Right lobe of liver (tissue), 6 donors: ENCODE measurements at regions not wholly inside any gene's neighbourhood (a gene's known extent, or its start where the extent isn't known, plus 50 kb on each side); places are given as distances from the start of the nearest gene placed in this dataset.

ENCODE experiments used
- ATAC-seq, 4 donors: fragments of 200-7000 bp; cut with Tn5 transposase; one replicate each; pipeline ENCODE4 v1.9.1; 2020; ENCODE audit warnings: mild to moderate bottlenecking in 4 of 4, moderate library complexity in 4 of 4
- DNase-seq, 3 donors: peaks; one replicate each; pipeline ENCODE4 v3.0.0-alpha.2; 2020
- H3K27ac ChIP-seq, 3 donors: fragments of 200-600 bp; one replicate each; pipeline ENCODE4 v1.8.0; 2022
- H3K27me3 ChIP-seq, 2 donors: fragments of 200-600 bp; one replicate each; pipeline ENCODE4 v1.8.0; 2022
- H3K36me3 ChIP-seq, 4 donors: fragments of 200-600 bp; sonication (generic) in 1 of 4; one replicate each; pipeline versions ENCODE4 v1.5.1 to v1.8.0; 2017 to 2022; ENCODE audit warnings: control low read depth in 1 of 4
- H3K4me1 ChIP-seq, 4 donors: fragments of 200-600 bp; sonication (generic) in 1 of 4; one replicate each; pipeline versions ENCODE4 v1.5.1 to v1.8.0; 2017 to 2022; ENCODE audit warnings: control low read depth in 1 of 4
- H3K4me3 ChIP-seq, 3 donors: fragments of 200-600 bp; one replicate each; pipeline ENCODE4 v1.8.0; 2022
- H3K9me3 ChIP-seq, 4 donors: fragments of 200-600 bp; sonication (generic) in 1 of 4; one replicate each; pipeline versions ENCODE4 v1.5.1 to v1.8.0; 2017 to 2022; ENCODE audit warnings: control low read depth in 1 of 4
- POLR2A ChIP-seq: fragments of 450-650 bp; IDR thresholded peaks from one replicate; pipeline ENCODE4 v1.6.1; 2017; ENCODE audit warnings: antibody characterized with exemption, mild to moderate bottlenecking
- WGBS: methylation state at CpG from one replicate; pipeline ENCODE4 v1.1.6; 2018; ENCODE audit warnings: low coverage, low lambda C conversion rate; ENCODE audit not compliant: insufficient coverage; ENCODE audit errors: missing lambda C conversion rate; 5-methylcytosine and 5-hydroxymethylcytosine counted together
- intact Hi-C, 2 donors: fragments of 100-400 bp; cut with DNase I; formaldehyde crosslinking; loops; one replicate each; pipeline versions ENCODE4 v1.11.2 to v1.14.1; 2022
- TF ChIP-seq, protein P1 (sequence below), 4 donors: fragments of 200-600 bp in 3 of 4; fragments of 450-650 bp in 1 of 4; IDR thresholded peaks; one replicate each; pipeline versions ENCODE4 v1.5.1 to v1.8.0; 2016 to 2022; ENCODE audit warnings: antibody characterized with exemption in 4 of 4, mild to moderate bottlenecking in 2 of 4
- donor health status: DM: no; HTN: yes; CAD: no.
- donor health status: DM: no; HTN: no; CAD: no.
- donor health status: DM: no; HTN: no; CAD: no.
- donor health status: DM: no; HTN: yes; CAD: no.
- donor health status: DM: no; HTN: yes; CAD: no.

DNA sequence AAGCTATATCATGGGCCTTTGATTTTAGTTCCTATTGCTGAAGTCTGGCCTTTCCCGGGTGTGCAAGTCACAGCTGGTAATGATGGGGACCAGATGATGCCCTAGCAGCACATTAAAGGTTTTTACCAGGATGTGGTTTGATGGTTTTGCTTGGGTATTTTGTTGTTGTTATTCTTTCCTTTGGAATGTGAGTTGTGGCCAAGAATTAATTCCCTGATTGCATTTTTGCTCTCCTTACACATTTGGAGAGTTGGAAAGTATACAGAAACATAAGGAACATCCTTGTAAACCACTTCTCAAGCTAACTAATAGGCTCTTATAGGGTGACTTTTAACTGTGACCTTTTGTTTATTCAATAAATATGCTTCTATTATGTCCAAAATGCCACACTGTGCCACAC lies 154.1 kb upstream of the MMADHC start:
- no peaks in the 10 kb centered on the region for H3K36me3 ChIP-seq
- peaks cover 0 to 8% (median 0%) of the 10 kb centered on the region in 4 donors for H3K4me1 ChIP-seq
- DNase-seq (no peak), ATAC-seq (no peak)
- no peaks in the 10 kb centered on the region for H3K27me3 ChIP-seq
- intact Hi-C loops, result no loop called here
- TF ChIP-seq, protein P1, sequence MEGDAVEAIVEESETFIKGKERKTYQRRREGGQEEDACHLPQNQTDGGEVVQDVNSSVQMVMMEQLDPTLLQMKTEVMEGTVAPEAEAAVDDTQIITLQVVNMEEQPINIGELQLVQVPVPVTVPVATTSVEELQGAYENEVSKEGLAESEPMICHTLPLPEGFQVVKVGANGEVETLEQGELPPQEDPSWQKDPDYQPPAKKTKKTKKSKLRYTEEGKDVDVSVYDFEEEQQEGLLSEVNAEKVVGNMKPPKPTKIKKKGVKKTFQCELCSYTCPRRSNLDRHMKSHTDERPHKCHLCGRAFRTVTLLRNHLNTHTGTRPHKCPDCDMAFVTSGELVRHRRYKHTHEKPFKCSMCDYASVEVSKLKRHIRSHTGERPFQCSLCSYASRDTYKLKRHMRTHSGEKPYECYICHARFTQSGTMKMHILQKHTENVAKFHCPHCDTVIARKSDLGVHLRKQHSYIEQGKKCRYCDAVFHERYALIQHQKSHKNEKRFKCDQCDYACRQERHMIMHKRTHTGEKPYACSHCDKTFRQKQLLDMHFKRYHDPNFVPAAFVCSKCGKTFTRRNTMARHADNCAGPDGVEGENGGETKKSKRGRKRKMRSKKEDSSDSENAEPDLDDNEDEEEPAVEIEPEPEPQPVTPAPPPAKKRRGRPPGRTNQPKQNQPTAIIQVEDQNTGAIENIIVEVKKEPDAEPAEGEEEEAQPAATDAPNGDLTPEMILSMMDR (IDR thresholded peaks at IDR 0.05), result no peak
- no peak for TF ChIP-seq POLR2A
- H3K9me3 ChIP-seq, result no peaks in the 10 kb centered on the region
- no peak overlapping the region for H3K27ac ChIP-seq
- no peak overlapping the region for H3K4me3 ChIP-seq
- 57% methylated on average over 1 of the region's 1 CpG for WGBS

DNA sequence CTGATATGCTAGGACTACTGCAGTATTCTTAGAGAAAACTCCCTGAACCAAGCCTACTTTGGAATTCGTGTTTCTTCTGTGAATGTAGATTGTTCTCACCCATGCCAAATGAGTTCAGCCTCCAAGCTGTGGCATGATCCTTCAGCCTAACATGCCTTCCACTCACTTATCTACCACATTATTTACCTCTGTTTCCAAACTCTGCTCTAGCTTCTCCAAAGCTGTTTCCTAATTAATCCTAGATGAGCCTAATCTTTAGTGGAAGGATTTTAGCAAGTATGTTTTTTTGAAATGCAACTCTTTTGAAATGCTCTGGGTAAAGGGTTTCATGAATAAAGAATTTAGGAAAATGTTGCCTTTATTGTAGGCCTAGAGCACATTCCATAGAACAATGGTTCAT lies 152.9 kb upstream of the MMADHC start:
- WGBS, result 86% methylated on average over 1 of the region's 1 CpG
- DNase-seq, result no peak
- peaks cover 0 to 8% (median 0%) of the 10 kb centered on the region in 4 donors for H3K4me1 ChIP-seq
- no peak overlapping the region for H3K4me3 ChIP-seq
- no peak for ATAC-seq
- TF ChIP-seq POLR2A, result no peak
- TF ChIP-seq, protein P1 (IDR thresholded peaks at IDR 0.05), result no peak
- intact Hi-C loops, result no loop called here
- no peaks in the 10 kb centered on the region for H3K9me3 ChIP-seq
- no peaks in the 10 kb centered on the region for H3K36me3 ChIP-seq
- H3K27me3 ChIP-seq, result no peaks in the 10 kb centered on the region
- no peak overlapping the region for H3K27ac ChIP-seq

DNA sequence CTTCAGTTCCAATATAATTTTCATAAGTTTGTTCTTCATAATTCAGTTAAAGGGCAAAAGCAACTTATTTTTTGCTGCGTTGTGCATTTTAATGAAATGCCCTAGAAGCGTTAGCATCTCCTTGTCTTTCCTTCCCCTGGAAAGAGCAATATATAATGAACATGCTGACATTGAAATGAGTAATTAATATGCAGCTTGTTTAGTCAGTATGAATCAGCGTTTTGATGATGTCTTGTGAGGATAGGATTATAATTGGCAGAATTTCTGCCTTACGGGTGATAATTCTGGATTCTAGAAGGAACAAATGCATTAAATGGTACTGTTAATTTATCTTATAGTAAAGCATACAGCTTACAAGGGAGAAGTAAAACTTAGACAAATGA lies 152.3 kb upstream of the MMADHC start:
- 92% methylated on average over 4 of the region's 4 CpGs for WGBS
- ATAC-seq, result no peak

DNA sequence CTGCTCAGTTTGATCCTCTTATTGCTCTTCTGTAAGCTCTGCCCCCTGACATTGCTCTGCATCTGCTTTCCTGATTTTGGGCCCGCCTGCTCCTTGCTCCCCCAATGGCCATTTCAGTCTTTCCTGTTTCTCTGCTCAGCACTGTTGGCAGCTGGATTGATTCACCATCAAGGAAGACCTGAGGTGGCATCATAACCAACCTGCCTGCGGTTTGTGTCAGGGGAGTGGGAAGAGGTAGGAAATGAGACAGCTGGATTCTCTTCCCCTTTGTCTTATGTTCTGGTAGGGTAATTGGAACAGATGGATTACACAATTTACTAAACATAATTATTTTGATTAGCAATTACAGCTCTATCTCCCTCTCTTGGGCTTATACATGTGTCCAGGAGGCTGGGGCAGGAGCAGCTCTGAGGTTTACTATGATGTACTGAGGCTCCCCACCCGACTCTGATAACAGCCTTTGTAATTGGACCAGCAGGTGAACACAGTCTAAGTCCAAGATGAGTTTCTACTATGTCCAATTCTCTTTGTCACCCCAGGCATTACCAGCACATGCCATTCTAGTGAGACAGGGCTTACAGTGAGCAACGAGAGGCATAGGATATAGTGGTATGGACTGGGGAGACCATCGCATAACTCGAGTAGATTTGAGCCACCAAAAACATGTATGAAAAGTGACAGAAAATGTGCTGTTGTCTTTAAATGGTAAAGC lies 151.8 kb upstream of the MMADHC start:
- H3K27me3 ChIP-seq, result no peaks in the 10 kb centered on the region
- no peak overlapping the region for H3K27ac ChIP-seq
- no peaks in the 10 kb centered on the region for H3K36me3 ChIP-seq
- no peak for DNase-seq
- H3K4me1 ChIP-seq, result no peaks in the 10 kb centered on the region
- no peak overlapping the region for H3K4me3 ChIP-seq
- TF ChIP-seq POLR2A, result no peak
- TF ChIP-seq, protein P1 (IDR thresholded peaks at IDR 0.05), result no peak
- ATAC-seq, result no peak
- intact Hi-C loops, result no loop called here
- WGBS, result 92% methylated on average over 6 of the region's 6 CpGs
- H3K9me3 ChIP-seq, result no peaks in the 10 kb centered on the region

More for the DNA sequence above, 152.3 kb upstream of the MMADHC start:
- H3K9me3 ChIP-seq, result no peaks in the 10 kb centered on the region
- H3K4me1 ChIP-seq, result peaks cover 0 to 3% (median 0%) of the 10 kb centered on the region in 4 donors
- no peak overlapping the region for H3K4me3 ChIP-seq
- no peak overlapping the region for H3K27ac ChIP-seq
- TF ChIP-seq POLR2A, result no peak
- TF ChIP-seq, protein P1 (IDR thresholded peaks at IDR 0.05), result no peak
- no peaks in the 10 kb centered on the region for H3K27me3 ChIP-seq
- intact Hi-C loops, result no loop called here
- DNase-seq, result no peak
- H3K36me3 ChIP-seq, result no peaks in the 10 kb centered on the region
